Smooth muscle cell (in vitro differentiated cells): ENCODE measurements at regions not wholly inside any gene's neighbourhood (a gene's known extent, or its start where the extent isn't known, plus 50 kb on each side); places are given as distances from the start of the nearest gene placed in this dataset.

Experiments
- DNase-seq: peaks from one replicate; lab custom pipeline; 2025; ENCODE audit not compliant: unreplicated experiment; lab: John Stamatoyannopoulos, UW
- H2AFZ ChIP-seq: fragments of 200-600 bp; sonication (generic); 2 replicates; pipeline ENCODE4 v1.6.0; 2016; ENCODE audit warnings: antibody characterized with exemption, low read depth, mild to moderate bottlenecking
- H3F3A ChIP-seq: fragments of 200-600 bp; sonication (generic); 2 replicates; pipeline ENCODE4 v1.6.0; 2017; ENCODE audit warnings: antibody characterized with exemption, low read depth
- H3K27ac ChIP-seq: fragments of 200-600 bp; sonication (generic); 2 replicates; pipeline ENCODE4 v1.5.1; 2016; ENCODE audit warnings: low read depth, mild to moderate bottlenecking
- H3K27me3 ChIP-seq: fragments of 200-600 bp; sonication (generic); 2 replicates; pipeline ENCODE4 v1.6.1; 2016; ENCODE audit warnings: low read depth, mild to moderate bottlenecking
- H3K36me3 ChIP-seq: fragments of 200-600 bp; sonication (generic); 2 replicates; pipeline ENCODE4 v1.5.1; 2016; ENCODE audit warnings: low read depth
- H3K4me1 ChIP-seq: fragments of 200-600 bp; sonication (generic); 2 replicates; pipeline ENCODE4 v1.5.1; 2016; ENCODE audit warnings: low read depth
- H3K4me2 ChIP-seq: fragments of 200-600 bp; sonication (generic); 2 replicates; pipeline ENCODE4 v1.6.0; 2016; ENCODE audit warnings: mild to moderate bottlenecking
- H3K4me3 ChIP-seq: fragments of 200-600 bp; sonication (generic); 2 replicates; pipeline ENCODE4 v1.5.1; 2016; ENCODE audit warnings: mild to moderate bottlenecking
- H3K79me2 ChIP-seq: fragments of 200-600 bp; sonication (generic); 2 replicates; pipeline ENCODE4 v1.6.0; 2016; ENCODE audit warnings: low read depth, mild to moderate bottlenecking
- H3K9ac ChIP-seq: fragments of 200-600 bp; sonication (generic); 2 replicates; pipeline ENCODE4 v1.6.0; 2016; ENCODE audit warnings: low read depth
- H3K9me3 ChIP-seq: fragments of 200-600 bp; sonication (generic); replicated peaks from 2 replicates; pipeline ENCODE4 v1.5.1; 2016; ENCODE audit warnings: low read depth
- H4K20me1 ChIP-seq: fragments of 200-600 bp; sonication (generic); 2 replicates; pipeline ENCODE4 v1.6.0; 2016; ENCODE audit warnings: low read depth
- WGBS: methylation state at CpG from one replicate; pipeline ENCODE4 v1.1.7; 2016; ENCODE audit warnings: low lambda C conversion rate; 5-methylcytosine and 5-hydroxymethylcytosine counted together
- TF ChIP-seq, protein P1 (sequence below): fragments of 200-600 bp; sonication (generic); IDR thresholded peaks from 2 replicates; pipeline ENCODE4 v1.5.1; 2017; ENCODE audit warnings: borderline replicate concordance, mild to moderate bottlenecking, antibody characterized with exemption; ENCODE audit not compliant: insufficient read depth, poor library complexity, severe bottlenecking

DNA sequence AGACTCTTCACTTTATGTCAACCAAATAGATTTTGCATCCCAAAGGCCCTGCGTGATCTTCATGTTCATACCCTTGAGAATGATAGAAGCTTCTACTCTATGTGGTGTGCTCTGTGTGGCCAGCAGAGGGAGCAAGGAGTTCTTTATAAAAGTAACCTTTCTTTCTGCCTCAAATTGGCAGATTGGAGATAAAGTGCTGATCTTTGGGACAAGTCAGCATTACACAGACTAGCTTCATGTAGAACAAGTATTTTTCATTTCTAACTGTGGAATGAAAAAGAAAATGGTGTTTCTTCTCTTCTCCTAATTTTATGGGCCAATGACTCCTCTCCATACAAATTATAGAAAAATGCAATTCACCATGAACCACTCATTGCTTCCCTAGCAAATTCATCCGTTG is 1214.1 kb downstream of the SORCS1 start:
- TF ChIP-seq, protein P1, sequence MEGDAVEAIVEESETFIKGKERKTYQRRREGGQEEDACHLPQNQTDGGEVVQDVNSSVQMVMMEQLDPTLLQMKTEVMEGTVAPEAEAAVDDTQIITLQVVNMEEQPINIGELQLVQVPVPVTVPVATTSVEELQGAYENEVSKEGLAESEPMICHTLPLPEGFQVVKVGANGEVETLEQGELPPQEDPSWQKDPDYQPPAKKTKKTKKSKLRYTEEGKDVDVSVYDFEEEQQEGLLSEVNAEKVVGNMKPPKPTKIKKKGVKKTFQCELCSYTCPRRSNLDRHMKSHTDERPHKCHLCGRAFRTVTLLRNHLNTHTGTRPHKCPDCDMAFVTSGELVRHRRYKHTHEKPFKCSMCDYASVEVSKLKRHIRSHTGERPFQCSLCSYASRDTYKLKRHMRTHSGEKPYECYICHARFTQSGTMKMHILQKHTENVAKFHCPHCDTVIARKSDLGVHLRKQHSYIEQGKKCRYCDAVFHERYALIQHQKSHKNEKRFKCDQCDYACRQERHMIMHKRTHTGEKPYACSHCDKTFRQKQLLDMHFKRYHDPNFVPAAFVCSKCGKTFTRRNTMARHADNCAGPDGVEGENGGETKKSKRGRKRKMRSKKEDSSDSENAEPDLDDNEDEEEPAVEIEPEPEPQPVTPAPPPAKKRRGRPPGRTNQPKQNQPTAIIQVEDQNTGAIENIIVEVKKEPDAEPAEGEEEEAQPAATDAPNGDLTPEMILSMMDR: peak; percentile 91
- Histone ChIP-seq H3K27ac (no peak overlapping the region), H3K4me1 (peaks cover 7% of the 10 kb centered on the region), H3K4me2 (no peak overlapping the region), H4K20me1 (no peaks in the 10 kb centered on the region), H3K27me3 (no peaks in the 10 kb centered on the region), H2AFZ (no peak overlapping the region), H3K79me2 (no peaks in the 10 kb centered on the region), H3K9ac (no peak overlapping the region), H3K36me3 (no peaks in the 10 kb centered on the region), H3K4me3 (no peak overlapping the region), H3K9me3 (no peaks in the 10 kb centered on the region), H3F3A (no peaks in the 10 kb centered on the region)
- 74% methylated on average over 2 of the region's 2 CpGs for WGBS
- no peak for DNase-seq

DNA sequence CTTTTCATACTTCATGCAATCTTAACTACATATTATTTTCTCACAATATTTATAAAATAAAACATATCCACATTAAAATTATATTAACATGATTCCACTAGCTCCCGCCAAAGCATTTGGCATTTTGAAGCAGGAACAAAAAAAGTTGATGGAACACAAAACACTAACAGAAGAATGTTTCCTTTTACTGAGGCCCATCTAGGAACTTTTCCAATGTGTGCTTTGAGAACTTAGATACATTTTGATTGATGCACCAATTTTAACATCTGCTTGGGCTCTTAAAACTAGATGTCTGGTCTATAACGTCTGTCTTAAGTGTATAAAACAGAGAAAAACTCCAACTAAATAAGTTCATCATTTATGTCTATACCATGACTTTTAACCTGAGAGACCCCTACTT is 1214.8 kb downstream of the SORCS1 start:
- H3K9ac ChIP-seq: no peak overlapping the region
- H3K27ac ChIP-seq: no peak overlapping the region
- no peak overlapping the region for H3K4me2 ChIP-seq
- peaks cover 7% of the 10 kb centered on the region for H3K4me1 ChIP-seq
- no peak overlapping the region for H2AFZ ChIP-seq
- no peaks in the 10 kb centered on the region for H3K79me2 ChIP-seq
- TF ChIP-seq, protein P1: no peak
- H3K4me3 ChIP-seq: no peak overlapping the region
- no peaks in the 10 kb centered on the region for H4K20me1 ChIP-seq
- WGBS: 48% methylated on average over 2 of the region's 2 CpGs
- DNase-seq: no peak
- no peaks in the 10 kb centered on the region for H3F3A ChIP-seq
- no peaks in the 10 kb centered on the region for H3K27me3 ChIP-seq
- no peaks in the 10 kb centered on the region for H3K36me3 ChIP-seq
- no peaks in the 10 kb centered on the region for H3K9me3 ChIP-seq

DNA sequence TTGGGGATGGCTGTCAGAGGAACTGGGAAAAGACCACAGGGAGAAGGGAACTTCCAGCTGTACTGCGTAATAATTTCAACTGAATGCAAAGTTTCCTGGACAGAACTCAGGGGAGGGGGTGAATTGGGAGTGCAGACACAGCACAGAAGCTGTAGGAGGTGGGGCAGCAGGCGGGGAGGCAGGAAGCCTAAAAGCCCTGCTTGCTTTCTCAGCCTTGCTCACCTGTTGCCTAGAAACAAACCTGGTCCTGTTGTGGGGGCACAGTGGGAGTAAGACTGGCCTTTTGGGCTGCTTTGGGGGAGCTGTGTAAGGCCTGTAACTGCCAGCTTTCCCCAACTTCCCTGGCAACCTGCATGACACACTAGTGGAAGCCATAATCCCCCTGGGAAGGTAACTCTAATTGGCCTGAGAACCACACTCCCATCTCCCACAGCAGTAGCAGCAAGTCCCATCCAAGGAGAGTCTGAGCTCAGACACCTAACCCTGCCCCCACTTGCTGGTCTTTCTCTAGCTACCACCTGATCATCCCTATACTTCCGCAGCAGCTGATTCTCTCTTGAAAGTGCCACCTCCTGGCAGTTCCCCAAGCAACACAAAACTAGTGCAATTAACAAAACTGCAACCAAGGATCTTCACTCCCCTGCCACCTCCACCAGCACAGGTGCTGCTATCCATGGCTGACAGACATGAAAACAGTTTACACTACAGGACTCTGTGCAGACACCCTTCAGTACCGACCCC is 1239.3 kb downstream of the SORCS1 start:
- H3K79me2 ChIP-seq: no peaks in the 10 kb centered on the region
- WGBS: 82% methylated on average over 4 of the region's 4 CpGs
- TF ChIP-seq, protein P1: no peak
- no peaks in the 10 kb centered on the region for H3K4me1 ChIP-seq
- no peaks in the 10 kb centered on the region for H4K20me1 ChIP-seq
- H3K4me2 ChIP-seq: no peak overlapping the region
- no peaks in the 10 kb centered on the region for H3K9me3 ChIP-seq
- no peaks in the 10 kb centered on the region for H3F3A ChIP-seq
- no peak overlapping the region for H2AFZ ChIP-seq
- no peak for DNase-seq
- no peak overlapping the region for H3K27ac ChIP-seq
- no peak overlapping the region for H3K4me3 ChIP-seq
- H3K27me3 ChIP-seq: no peaks in the 10 kb centered on the region
- H3K36me3 ChIP-seq: no peaks in the 10 kb centered on the region
- no peak overlapping the region for H3K9ac ChIP-seq

DNA sequence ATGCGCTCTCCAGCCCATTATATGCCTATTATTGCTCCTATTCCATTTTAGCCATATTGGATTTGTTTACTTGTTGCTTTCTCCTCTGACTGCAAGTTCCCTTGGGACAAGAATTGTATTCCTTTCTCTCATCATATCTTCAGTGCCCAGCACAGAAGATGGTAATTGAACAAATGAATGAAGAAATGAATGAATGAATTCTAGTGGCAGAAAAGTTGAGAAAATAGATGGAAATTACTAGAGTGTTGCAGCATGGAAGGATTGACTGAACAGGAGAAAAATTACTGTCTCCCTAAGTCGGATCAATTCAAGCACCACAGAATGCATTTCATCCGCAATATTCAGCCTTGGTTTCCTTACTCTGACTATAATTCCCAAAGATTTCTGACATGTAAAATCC is 1243.2 kb downstream of the SORCS1 start:
- Histone ChIP-seq H3K27ac (no peak overlapping the region), H3K9me3 (no peaks in the 10 kb centered on the region), H3K79me2 (no peaks in the 10 kb centered on the region), H3F3A (no peaks in the 10 kb centered on the region), H4K20me1 (no peaks in the 10 kb centered on the region), H2AFZ (no peak overlapping the region), H3K9ac (no peak overlapping the region), H3K4me3 (no peak overlapping the region), H3K36me3 (no peaks in the 10 kb centered on the region), H3K4me1 (peaks cover 7% of the 10 kb centered on the region), H3K4me2 (no peak overlapping the region), H3K27me3 (no peaks in the 10 kb centered on the region)
- no peak for DNase-seq
- 98% methylated on average over 3 of the region's 3 CpGs for WGBS
- TF ChIP-seq, protein P1: no peak
